Esophagus squamous epithelium (tissue), 4 donors: ENCODE measurements at regions not wholly inside any gene's neighbourhood (a gene's known extent, or its start where the extent isn't known, plus 50 kb on each side); places are given as distances from the start of the nearest gene placed in this dataset.

Source experiments
- POLR2A ChIP-seq, 4 donors: fragments of 450-650 bp; IDR thresholded peaks; one replicate each; pipeline ENCODE4 v1.6.1; 2017; ENCODE audit warnings: antibody characterized with exemption in 4 of 4, mild to moderate bottlenecking in 4 of 4, moderate library complexity in 3 of 4
- TF ChIP-seq, protein P1 (sequence below), 6 experiments: fragments of 450-650 bp in 4 of 6; fragments of 200-600 bp in 2 of 6; sonication (generic) in 2 of 6; IDR thresholded peaks; one replicate each; pipeline ENCODE4 v1.5.1; 2016 to 2019; ENCODE audit warnings: antibody characterized with exemption in 6 of 6, mild to moderate bottlenecking in 4 of 6, moderate library complexity in 4 of 6

DNA sequence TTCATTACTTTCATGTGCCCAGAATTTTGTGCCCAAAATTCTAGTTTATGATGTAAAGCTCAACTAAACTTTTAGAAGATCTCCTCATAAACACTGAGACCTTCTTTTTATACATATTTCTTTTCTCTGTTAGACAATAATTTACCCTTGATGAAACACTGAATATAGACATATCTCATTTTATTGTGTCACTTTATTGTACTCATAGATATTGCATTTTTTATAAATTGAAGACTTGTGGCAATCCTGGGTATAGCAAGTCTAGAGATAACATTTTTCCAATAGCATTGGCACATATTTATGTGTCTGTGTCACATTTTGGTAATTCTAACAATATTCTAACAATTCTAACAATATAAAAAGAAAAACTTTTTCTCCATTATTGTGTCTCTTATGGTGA, 74.9 kb upstream of the POU3F2 start:
- TF ChIP-seq, protein P1, sequence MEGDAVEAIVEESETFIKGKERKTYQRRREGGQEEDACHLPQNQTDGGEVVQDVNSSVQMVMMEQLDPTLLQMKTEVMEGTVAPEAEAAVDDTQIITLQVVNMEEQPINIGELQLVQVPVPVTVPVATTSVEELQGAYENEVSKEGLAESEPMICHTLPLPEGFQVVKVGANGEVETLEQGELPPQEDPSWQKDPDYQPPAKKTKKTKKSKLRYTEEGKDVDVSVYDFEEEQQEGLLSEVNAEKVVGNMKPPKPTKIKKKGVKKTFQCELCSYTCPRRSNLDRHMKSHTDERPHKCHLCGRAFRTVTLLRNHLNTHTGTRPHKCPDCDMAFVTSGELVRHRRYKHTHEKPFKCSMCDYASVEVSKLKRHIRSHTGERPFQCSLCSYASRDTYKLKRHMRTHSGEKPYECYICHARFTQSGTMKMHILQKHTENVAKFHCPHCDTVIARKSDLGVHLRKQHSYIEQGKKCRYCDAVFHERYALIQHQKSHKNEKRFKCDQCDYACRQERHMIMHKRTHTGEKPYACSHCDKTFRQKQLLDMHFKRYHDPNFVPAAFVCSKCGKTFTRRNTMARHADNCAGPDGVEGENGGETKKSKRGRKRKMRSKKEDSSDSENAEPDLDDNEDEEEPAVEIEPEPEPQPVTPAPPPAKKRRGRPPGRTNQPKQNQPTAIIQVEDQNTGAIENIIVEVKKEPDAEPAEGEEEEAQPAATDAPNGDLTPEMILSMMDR (IDR thresholded peaks at IDR 0.05), result no peak
- TF ChIP-seq POLR2A (IDR thresholded peaks at IDR 0.05), result no peak
